ENCODE measurements at regions not wholly inside any gene's neighbourhood (a gene's known extent, or its start where the extent isn't known, plus 50 kb on each side); places are given as distances from the start of the nearest gene placed in this dataset.

GRCh38 chr1:29549001-29549400 is 312.7 kb downstream of the PTPRU start:
- TF ChIP-seq POLR2A (IDR thresholded peaks at IDR 0.05; ENCODE audit: low read depth, low read length) (no peak), POLR2AphosphoS5 (IDR thresholded peaks at IDR 0.05; ENCODE audit: low read depth, low read length) (no peak), TAF1 (IDR thresholded peaks at IDR 0.05; ENCODE audit: borderline replicate concordance, low read depth, low read length) (no peak)
- FAIRE-seq: no peak
- no peak for DNase-seq (ENCODE audit: insufficient read length)

- DNase-seq (ENCODE audit: insufficient read length) (no peak), FAIRE-seq (no peak)
- no peak for TF ChIP-seq POLR2A (IDR thresholded peaks at IDR 0.05; ENCODE audit: low read depth, low read length)
These were observed 311.8 kb downstream of the PTPRU start for GRCh38 chr1:29548091-29548490.

DNA sequence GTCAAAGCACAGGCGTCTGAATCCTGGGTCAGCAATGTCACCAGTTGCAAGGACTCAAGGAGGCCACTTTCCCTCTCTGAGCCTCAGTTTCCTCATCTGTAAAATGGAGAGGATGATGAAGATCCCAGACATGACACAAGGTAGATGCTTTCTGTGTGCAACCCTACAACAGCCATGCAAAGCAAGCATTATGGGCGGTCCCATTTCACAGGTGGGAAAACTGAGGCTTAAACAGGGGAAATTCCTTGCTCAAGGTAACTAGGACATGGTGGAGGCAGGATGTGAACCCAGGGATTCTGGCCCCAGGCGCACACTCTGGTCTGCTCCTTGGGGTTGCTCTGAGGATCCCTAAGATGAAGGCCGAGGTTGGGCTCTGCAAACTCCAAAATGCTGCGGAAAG is 311.0 kb downstream of the PTPRU start:
- TF ChIP-seq POLR2AphosphoS5 (IDR thresholded peaks at IDR 0.05; ENCODE audit: low read depth, low read length) (no peak), POLR2A (IDR thresholded peaks at IDR 0.05; ENCODE audit: low read depth, low read length) (no peak), TAF1 (IDR thresholded peaks at IDR 0.05; ENCODE audit: borderline replicate concordance, low read depth, low read length) (no peak)
- FAIRE-seq (no peak), DNase-seq (ENCODE audit: insufficient read length) (no peak)

GRCh38 chr1:29546496-29546895 is 310.2 kb downstream of the PTPRU start:
- FAIRE-seq (no peak), DNase-seq (ENCODE audit: insufficient read length) (no peak)
- no peak for TF ChIP-seq POLR2AphosphoS5 (IDR thresholded peaks at IDR 0.05; ENCODE audit: low read depth, low read length)

DNA sequence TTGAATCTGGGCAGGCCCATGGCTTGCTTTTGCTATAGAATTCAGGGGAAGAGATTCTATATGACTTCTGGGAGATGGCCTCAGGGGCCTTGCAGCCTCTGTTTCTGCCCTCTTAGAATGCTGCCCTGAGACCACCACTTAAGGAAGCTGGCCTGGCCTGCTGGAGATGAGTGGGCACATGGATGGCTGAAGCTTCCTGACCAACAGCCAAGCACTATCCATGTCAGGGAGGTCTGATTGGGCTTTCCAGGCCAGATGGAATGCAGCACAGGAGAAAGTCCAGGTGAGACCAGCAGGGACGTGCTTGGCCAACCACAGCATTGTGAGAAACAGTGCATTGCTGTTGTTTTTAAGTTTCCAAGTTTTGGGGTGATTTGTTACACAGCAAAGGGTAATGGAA is 308.1 kb downstream of the PTPRU start:
- DNase-seq (ENCODE audit: insufficient read length) (no peak), FAIRE-seq (no peak)
- no peak for TF ChIP-seq POLR2A (IDR thresholded peaks at IDR 0.05; ENCODE audit: low read depth, low read length)
- no peak for TF ChIP-seq POLR2AphosphoS5 (IDR thresholded peaks at IDR 0.05; ENCODE audit: low read depth, low read length)
- TF ChIP-seq TAF1 (IDR thresholded peaks at IDR 0.05; ENCODE audit: borderline replicate concordance, low read depth, low read length): no peak

DNA sequence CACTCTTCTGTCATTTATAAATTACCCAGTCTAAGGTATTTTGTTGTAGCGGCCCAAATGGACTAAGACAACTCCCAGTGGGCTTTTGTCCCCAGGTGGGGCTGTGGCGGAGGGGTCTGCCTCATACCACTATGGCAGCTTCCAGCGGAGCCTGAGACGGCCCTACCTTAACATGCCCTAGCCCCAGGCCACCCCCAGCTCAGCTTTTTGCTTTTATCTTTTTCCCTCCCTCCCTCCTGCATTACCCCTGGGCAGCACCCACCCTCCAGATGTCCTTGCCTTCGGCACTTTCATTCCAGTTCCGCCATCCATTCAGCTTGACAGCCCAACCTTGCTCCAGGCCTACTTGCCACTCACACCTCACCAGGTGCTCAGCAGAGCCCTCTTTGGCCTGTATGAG is 307.3 kb downstream of the PTPRU start:
- DNase-seq (ENCODE audit: insufficient read length) (no peak), FAIRE-seq (no peak)
- no peak for TF ChIP-seq POLR2A (IDR thresholded peaks at IDR 0.05; ENCODE audit: low read depth, low read length)
- no peak for TF ChIP-seq POLR2AphosphoS5 (IDR thresholded peaks at IDR 0.05; ENCODE audit: low read depth, low read length)
- no peak for TF ChIP-seq TAF1 (IDR thresholded peaks at IDR 0.05; ENCODE audit: borderline replicate concordance, low read depth, low read length)

GRCh38 chr1:29542548-29542947 is 306.2 kb downstream of the PTPRU start:
- no peak for DNase-seq (ENCODE audit: insufficient read length)
- TF ChIP-seq POLR2A (IDR thresholded peaks at IDR 0.05; ENCODE audit: low read depth, low read length): no peak
- no peak for TF ChIP-seq POLR2AphosphoS5 (IDR thresholded peaks at IDR 0.05; ENCODE audit: low read depth, low read length)
- TF ChIP-seq TAF1 (IDR thresholded peaks at IDR 0.05; ENCODE audit: borderline replicate concordance, low read depth, low read length): no peak
- FAIRE-seq: no peak

- TF ChIP-seq POLR2AphosphoS5 (IDR thresholded peaks at IDR 0.05; ENCODE audit: low read depth, low read length) (no peak), TAF1 (IDR thresholded peaks at IDR 0.05; ENCODE audit: borderline replicate concordance, low read depth, low read length) (no peak), POLR2A (IDR thresholded peaks at IDR 0.05; ENCODE audit: low read depth, low read length) (no peak)
- FAIRE-seq: no peak
- no peak for DNase-seq (ENCODE audit: insufficient read length)
These were observed 305.3 kb downstream of the PTPRU start for GRCh38 chr1:29541631-29542030.

DNA sequence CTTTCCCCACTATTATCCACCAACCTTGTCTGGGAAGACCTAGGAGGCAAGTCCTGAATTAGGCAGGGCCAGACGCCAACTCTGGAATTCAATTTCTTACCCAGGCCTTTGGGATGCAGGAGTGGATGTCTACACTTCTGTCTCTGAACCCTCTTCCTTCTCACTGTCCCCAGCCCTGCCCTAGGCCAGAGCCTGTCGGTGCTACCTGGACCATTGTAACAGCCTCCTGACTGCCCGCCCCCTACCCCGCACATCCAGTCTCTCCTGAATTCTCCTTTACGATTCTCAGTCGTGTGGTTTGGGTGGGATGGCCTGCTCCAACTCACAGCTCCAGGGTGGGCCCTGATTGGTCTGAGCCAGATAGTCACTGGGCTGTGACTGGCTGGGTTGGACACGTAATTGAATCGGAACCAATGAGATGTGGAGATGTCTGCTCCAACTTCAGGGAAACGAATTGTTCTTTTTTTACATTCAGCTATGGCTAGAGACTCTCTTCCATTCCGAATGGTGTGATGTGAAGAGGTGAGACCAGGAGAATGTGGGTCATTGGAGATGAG is 304.6 kb downstream of the PTPRU start:
- TF ChIP-seq POLR2AphosphoS5 (IDR thresholded peaks at IDR 0.05; ENCODE audit: low read depth, low read length): no peak
- no peak for TF ChIP-seq TAF1 (IDR thresholded peaks at IDR 0.05; ENCODE audit: borderline replicate concordance, low read depth, low read length)
- TF ChIP-seq POLR2A (IDR thresholded peaks at IDR 0.05; ENCODE audit: low read depth, low read length): no peak
- DNase-seq (ENCODE audit: insufficient read length) (no peak), FAIRE-seq (no peak)

GRCh38 chr1:29539971-29540370 is 303.6 kb downstream of the PTPRU start:
- FAIRE-seq (no peak), DNase-seq (ENCODE audit: insufficient read length) (no peak)
- TF ChIP-seq POLR2A (IDR thresholded peaks at IDR 0.05; ENCODE audit: low read depth, low read length) (no peak), POLR2AphosphoS5 (IDR thresholded peaks at IDR 0.05; ENCODE audit: low read depth, low read length) (no peak), TAF1 (IDR thresholded peaks at IDR 0.05; ENCODE audit: borderline replicate concordance, low read depth, low read length) (no peak)

DNA sequence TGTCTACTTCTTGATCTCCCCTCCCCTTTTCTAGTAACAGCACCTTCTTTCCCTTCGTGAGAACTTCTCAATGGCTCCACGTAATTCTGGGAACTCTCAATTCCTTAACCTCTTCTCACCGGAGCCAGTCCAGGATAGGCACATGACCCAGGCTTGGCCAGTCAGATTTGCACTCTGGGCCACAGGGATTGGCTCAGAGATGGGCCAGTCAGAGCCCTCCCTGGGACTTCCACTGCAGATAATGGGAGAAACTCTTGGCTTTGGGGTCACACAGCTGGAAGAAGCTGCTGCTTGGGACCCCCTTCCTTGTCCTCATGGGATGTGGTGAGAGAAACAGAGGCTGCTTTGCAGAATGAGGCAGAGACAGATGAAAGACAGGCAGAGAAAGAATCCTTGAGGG is 302.3 kb downstream of the PTPRU start:
- no peak for DNase-seq (ENCODE audit: insufficient read length)
- no peak for FAIRE-seq
- TF ChIP-seq TAF1 (IDR thresholded peaks at IDR 0.05; ENCODE audit: borderline replicate concordance, low read depth, low read length): no peak
- no peak for TF ChIP-seq POLR2AphosphoS5 (IDR thresholded peaks at IDR 0.05; ENCODE audit: low read depth, low read length)
- no peak for TF ChIP-seq POLR2A (IDR thresholded peaks at IDR 0.05; ENCODE audit: low read depth, low read length)

DNA sequence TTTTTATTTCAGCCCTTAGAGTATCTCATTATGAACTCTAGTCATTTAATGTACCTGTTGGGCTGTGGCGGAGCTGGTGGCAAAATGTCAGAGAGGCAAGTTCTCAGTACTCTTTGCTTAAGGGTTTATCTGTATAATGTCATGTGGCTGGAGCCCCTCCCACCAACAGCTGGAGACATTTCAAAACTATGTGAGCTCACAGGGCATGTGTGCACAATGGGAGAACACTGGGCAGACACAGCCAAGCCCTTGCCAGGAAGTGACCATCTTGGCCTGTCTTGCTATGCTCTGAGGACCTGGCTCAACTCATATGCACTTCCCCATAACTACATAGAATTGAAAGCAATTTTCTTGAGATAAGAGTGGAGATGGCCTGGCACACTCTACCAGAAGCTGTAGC is 296.4 kb downstream of the PTPRU start:
- FAIRE-seq (no peak), DNase-seq (ENCODE audit: insufficient read length) (no peak)

DNA sequence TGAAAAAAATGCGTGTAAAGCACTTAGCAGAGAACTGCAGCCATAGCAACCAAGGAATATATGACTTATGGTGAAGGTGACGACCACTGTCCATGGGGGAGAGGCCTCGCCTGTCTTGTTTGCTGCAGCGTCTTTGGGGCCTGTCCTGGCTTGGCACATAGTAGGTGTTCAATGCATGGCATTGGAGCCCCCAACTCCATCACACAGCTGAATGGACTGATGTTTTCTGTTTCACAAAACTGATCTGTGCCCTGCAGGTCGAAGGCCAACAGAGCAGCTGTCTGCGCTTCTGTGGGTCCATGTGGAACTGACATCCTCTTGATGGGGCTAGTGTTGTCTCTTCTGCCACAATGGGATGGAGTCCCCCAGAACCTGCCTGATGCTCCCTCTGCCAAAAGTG is 296.0 kb downstream of the PTPRU start:
- DNase-seq (ENCODE audit: insufficient read length) (no peak), FAIRE-seq (no peak)
- TF ChIP-seq POLR2A (IDR thresholded peaks at IDR 0.05; ENCODE audit: low read depth, low read length) (no peak), POLR2AphosphoS5 (IDR thresholded peaks at IDR 0.05; ENCODE audit: low read depth, low read length) (no peak), TAF1 (IDR thresholded peaks at IDR 0.05; ENCODE audit: borderline replicate concordance, low read depth, low read length) (no peak)

More for the DNA sequence above, 296.4 kb downstream of the PTPRU start:
- TF ChIP-seq POLR2AphosphoS5 (IDR thresholded peaks at IDR 0.05; ENCODE audit: low read depth, low read length): no peak
- no peak for TF ChIP-seq TAF1 (IDR thresholded peaks at IDR 0.05; ENCODE audit: borderline replicate concordance, low read depth, low read length)
- TF ChIP-seq POLR2A (IDR thresholded peaks at IDR 0.05; ENCODE audit: low read depth, low read length): no peak
